Neutrophil (primary cell): ENCODE measurements at regions not wholly inside any gene's neighbourhood (a gene's known extent, or its start where the extent isn't known, plus 50 kb on each side); places are given as distances from the start of the nearest gene placed in this dataset.
"Not testable (repeated sequence)": the region's sequence is repeated elsewhere in the genome, so short reads cannot be mapped to it uniquely, and the experiment has no call there.

Source experiments
- H3K27ac ChIP-seq: fragments of 200-600 bp; sonication (generic); 2 replicates; pipeline ENCODE4 v1.5.1; 2016; ENCODE audit warnings: mild to moderate bottlenecking, moderate library complexity
- H3K27me3 ChIP-seq: fragments of 200-600 bp; sonication (generic); 2 replicates; pipeline ENCODE4 v1.6.0; 2016; ENCODE audit warnings: mild to moderate bottlenecking
- H3K36me3 ChIP-seq: fragments of 200-600 bp; sonication (generic); 2 replicates; pipeline ENCODE4 v1.5.1; 2017
- H3K4me1 ChIP-seq, 2 experiments: fragments of 200-600 bp in 1 of 2; sonication (generic) in 1 of 2; 1 replicate in 1 of 2; 2 replicates in 1 of 2; pipeline versions ENCODE4 v1.5.1 to v1.6.1; 2013 to 2016; ENCODE audit warnings: low read depth in 1 of 2, low read length in 1 of 2, mild to moderate bottlenecking in 1 of 2, moderate library complexity in 1 of 2; ENCODE audit not compliant: control insufficient read depth in 1 of 2, insufficient read depth in 1 of 2
- H3K4me3 ChIP-seq, 2 experiments: fragments of 200-600 bp in 1 of 2; sonication (generic) in 1 of 2; 1 replicate in 1 of 2; 2 replicates in 1 of 2; pipeline ENCODE4 v1.5.1; 2013 to 2016; ENCODE audit warnings: low read depth in 1 of 2, low read length in 1 of 2, mild to moderate bottlenecking in 1 of 2, moderate library complexity in 1 of 2
- H3K9me3 ChIP-seq: fragments of 200-600 bp; sonication (generic); 2 replicates; pipeline ENCODE4 v1.5.1; 2016
- CTCF ChIP-seq: fragments of 200-600 bp; sonication (generic); IDR thresholded peaks from 2 replicates; pipeline ENCODE4 v1.5.1; 2016; ENCODE audit warnings: antibody characterized with exemption

GRCh38 chr5:34415559-34416198 lies 240.4 kb upstream of the RAI14 start:
- Histone ChIP-seq H3K9me3 (no peaks in the 10 kb centered on the region), H3K4me1 (no peaks in the 10 kb centered on the region), H3K27me3 (no peaks in the 10 kb centered on the region), H3K4me3 (no peak overlapping the region), H3K36me3 (no peaks in the 10 kb centered on the region), H3K27ac (no peak overlapping the region)
- TF ChIP-seq CTCF: no peak

GRCh38 chr5:34416501-34417008 lies 239.6 kb upstream of the RAI14 start:
- H3K36me3 ChIP-seq: no peaks in the 10 kb centered on the region
- TF ChIP-seq CTCF: no peak
- no peak overlapping the region for H3K4me3 ChIP-seq
- H3K27me3 ChIP-seq: no peaks in the 10 kb centered on the region
- H3K4me1 ChIP-seq: no peaks in the 10 kb centered on the region
- H3K9me3 ChIP-seq: no peaks in the 10 kb centered on the region
- no peak overlapping the region for H3K27ac ChIP-seq

- not testable (repeated sequence) for H3K27me3 ChIP-seq, H3K4me3 ChIP-seq, H3K36me3 ChIP-seq, H3K9me3 ChIP-seq, H3K27ac ChIP-seq, H3K4me1 ChIP-seq
These were observed 235.9 kb upstream of the RAI14 start for GRCh38 chr5:34420191-34420590.

GRCh38 chr5:34436761-34437501 lies 219.2 kb upstream of the RAI14 start:
- Histone ChIP-seq H3K36me3 (no peaks in the 10 kb centered on the region), H3K4me3 (no peak overlapping the region), H3K4me1 (no peaks in the 10 kb centered on the region), H3K9me3 (no peaks in the 10 kb centered on the region), H3K27ac (no peak overlapping the region), H3K27me3 (no peaks in the 10 kb centered on the region)
- TF ChIP-seq CTCF: no peak

GRCh38 chr5:34439601-34440000 lies 216.5 kb upstream of the RAI14 start:
- Histone ChIP-seq H3K36me3 (no peaks in the 10 kb centered on the region), H3K4me1 (no peaks in the 10 kb centered on the region), H3K27me3 (no peaks in the 10 kb centered on the region), H3K9me3 (no peaks in the 10 kb centered on the region), H3K27ac (no peak overlapping the region), H3K4me3 (no peak overlapping the region)
- no peak for TF ChIP-seq CTCF

- H3K4me1 ChIP-seq, H3K27ac ChIP-seq, H3K4me3 ChIP-seq, H3K27me3 ChIP-seq, H3K36me3 ChIP-seq, H3K9me3 ChIP-seq: not testable (repeated sequence)
These were observed 214.4 kb upstream of the RAI14 start for GRCh38 chr5:34441767-34442166.
